Epidermal melanocyte (primary cell): ENCODE measurements at regions not wholly inside any gene's neighbourhood (a gene's known extent, or its start where the extent isn't known, plus 50 kb on each side); places are given as distances from the start of the nearest gene placed in this dataset.

Experiments used
- DNase-seq: peaks from one replicate; pipeline ENCODE4 v3.0.0; 2011; ENCODE audit warnings: low spot score; ENCODE audit not compliant: insufficient read length

DNA sequence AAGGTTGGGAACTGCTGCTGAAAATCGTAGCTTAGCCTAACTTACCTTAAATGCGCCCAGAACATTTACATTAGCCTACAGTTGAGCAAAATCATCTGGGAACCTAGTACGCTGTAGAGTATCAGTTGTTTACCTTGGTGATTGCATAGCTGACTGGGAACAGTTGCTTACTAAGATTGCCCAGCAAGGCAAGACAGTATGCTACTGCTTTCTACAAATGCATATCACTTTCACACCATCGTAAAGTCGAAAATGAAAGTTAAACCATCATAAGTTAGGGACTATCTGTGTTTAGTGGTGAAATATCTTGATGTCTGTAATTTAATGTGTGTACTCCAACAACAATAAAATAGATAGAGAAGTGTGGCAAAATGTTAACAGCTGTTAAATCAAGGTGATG is 1670.6 kb upstream of the PCDH20 start:
- no peak for DNase-seq

- DNase-seq, result no peak
Observed at GRCh38 chr13:63085851-63086250, 1670.2 kb upstream of the PCDH20 start.

- DNase-seq, result no peak
Observed at GRCh38 chr13:63081400-63082014, 1665.9 kb upstream of the PCDH20 start.

DNA sequence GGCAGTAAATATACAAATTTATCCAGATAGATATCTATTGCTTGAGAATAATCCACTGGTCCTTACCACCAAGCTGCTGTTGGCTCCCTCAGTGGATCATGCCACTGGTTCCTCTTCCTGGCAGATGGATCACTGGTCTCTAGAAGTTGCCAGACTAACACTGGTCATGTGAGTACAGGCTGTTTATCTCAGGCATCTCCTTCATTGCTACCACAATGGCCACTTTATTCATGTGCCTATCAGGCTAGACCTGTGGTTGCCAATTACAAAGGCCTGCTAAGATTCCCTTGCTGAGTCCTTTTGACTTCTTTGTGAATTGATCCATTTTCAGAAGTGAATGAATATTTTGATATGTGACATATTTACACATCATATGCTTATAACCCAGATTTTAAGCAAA is 1659.5 kb upstream of the PCDH20 start:
- no peak for DNase-seq

GRCh38 chr13:63050287-63050686 is 1634.6 kb upstream of the PCDH20 start:
- DNase-seq, result no peak

DNA sequence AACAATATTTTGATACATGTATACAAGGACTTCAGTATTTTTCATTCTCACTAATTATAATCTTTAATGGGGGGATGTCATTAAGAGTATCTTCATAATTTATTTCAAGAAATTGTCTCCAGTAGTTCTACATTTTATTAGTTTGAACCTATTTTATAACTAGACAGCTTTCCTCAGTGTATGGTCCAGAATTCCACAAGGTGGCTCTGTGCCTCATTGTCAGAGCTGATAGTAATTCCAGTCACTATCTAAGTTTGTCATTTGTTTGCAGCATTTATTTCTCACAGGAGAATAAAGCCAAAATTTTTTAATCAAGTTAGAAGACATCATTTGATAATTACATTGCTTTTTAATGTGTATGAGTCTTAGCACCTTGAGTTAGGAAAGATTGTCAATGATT is 1633.0 kb upstream of the PCDH20 start:
- DNase-seq, result no peak

GRCh38 chr13:63044589-63045313 is 1629.1 kb upstream of the PCDH20 start:
- DNase-seq, result no peak

DNA sequence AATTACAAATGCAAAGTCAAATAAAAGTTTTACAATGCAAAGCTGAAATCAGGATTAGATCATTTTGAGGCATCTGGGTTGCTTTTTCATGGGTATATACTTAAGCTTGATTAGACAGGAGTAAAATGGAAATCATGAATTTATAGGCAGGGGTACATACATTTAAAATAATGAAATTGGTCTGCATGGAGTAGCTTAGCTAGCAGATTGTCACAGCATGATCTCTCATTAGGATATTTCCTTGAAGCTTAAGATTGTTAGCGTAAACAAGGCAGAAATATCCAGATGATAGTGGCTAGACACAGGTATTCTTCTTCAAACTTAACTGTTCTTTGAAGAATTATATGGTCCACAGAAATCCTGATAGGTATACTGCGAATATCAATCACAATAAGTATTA is 1627.0 kb upstream of the PCDH20 start:
- no peak for DNase-seq

DNA sequence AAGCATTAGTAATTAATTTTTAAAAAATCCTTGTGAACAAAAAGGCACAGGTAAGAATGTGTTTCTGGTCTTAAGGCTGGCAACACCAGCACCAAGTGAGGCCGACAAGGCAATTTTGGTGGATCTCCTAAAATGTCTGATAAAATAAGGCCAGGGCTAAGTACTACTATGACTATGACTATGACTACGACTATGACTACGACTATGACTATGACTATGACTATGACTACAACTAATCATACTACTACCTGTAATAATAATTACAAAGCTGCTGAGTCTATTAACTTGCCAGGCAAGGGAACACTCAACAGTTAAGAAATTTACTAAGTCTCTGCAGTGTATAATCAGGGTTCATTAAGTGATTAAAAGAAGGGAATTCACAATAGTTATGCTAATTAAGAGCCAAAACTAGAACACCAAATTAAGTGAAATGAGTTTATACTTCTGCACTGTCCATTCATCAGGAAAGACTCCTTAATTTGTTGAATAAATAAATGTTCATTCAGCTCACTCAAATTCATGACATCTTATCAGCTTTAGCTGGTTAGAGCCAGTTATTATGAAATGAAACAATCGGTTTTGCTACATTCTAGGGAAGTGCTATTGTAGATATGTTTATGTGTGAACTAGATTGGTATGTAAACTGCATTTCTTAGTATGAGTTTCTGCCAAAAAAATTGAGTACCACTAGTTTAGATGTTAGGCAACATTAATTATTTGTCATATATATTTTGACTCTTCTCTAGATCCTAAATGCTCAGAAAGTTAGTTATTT is 1626.2 kb upstream of the PCDH20 start:
- DNase-seq, result no peak

DNA sequence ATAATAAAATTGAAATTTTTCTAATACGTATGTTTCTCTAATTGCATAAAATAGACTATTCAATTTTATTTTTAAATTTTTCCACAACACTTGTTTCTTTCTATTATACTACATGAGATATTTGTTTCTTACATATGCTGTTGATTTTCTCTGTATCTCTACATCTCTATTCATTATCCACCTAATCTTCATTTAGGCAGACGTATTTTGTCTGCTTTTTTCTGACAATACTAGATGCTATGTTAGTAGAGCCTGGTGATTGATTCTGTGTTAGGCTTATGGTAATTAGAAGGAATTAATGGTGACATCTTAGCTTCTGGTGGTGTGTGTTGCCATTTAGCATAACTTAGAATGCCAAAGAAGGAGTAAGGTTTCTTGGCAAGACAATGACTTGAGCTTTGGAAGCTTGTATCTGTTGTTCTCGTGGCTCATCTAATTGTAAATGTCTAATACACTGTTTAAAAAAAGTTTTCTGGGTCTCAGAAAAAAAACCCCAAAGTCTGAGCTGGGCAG is 1610.7 kb upstream of the PCDH20 start:
- DNase-seq, result no peak

GRCh38 chr13:63025741-63026140 is 1610.1 kb upstream of the PCDH20 start:
- DNase-seq, result no peak

GRCh38 chr13:63024458-63024857 is 1608.8 kb upstream of the PCDH20 start:
- DNase-seq, result no peak

GRCh38 chr13:63011996-63012395 is 1596.3 kb upstream of the PCDH20 start:
- no peak for DNase-seq

- no peak for DNase-seq
Observed at GRCh38 chr13:63010072-63010658, 1594.5 kb upstream of the PCDH20 start.

DNA sequence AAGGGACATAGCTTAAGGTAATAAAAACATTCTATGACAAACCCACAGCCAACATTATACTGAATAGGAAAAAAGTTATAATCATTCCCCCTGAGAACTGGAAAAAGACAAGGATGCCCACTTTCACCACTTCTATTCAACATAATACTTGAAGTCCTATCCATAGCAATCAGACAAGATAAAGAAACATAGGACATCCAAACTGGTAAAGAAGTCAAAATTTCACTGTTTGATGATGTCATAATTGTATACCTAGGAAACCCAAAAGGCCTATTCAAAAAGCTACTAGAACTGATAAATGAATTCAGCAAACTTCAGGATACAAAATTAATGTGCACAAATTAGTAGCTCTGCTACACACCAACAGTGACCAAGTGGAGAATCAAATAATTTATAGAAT is 1590.0 kb upstream of the PCDH20 start:
- DNase-seq, result no peak

- no peak for DNase-seq
Observed at GRCh38 chr13:62997696-62998095, 1582.0 kb upstream of the PCDH20 start.

DNA sequence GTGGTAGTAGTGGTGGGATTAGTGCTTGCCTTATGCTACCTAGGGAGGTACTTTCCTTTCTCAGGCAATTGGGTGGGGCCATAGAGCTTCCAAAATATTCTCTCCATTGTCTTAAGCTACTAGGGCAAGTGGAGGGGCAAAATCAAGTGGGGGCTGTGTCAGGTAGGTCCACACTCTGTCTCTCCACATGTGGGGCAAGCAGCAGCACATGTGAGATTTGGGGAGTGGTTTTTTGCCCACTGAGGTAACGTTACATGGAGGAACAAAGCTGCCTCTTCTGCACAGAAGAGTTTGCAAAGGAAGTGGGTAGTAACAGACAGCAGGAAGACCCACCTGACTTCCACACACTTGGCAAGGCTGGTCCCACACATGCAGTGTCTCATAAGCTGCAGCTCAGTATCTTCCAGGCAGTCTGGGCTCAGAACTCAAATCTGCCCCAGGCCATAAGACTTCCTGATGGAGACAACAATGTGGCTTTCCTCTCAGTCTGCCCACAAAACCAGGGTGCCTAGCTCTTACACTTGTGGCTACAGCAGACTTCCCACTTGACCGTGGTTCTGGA is 1581.5 kb upstream of the PCDH20 start:
- DNase-seq, result no peak

DNA sequence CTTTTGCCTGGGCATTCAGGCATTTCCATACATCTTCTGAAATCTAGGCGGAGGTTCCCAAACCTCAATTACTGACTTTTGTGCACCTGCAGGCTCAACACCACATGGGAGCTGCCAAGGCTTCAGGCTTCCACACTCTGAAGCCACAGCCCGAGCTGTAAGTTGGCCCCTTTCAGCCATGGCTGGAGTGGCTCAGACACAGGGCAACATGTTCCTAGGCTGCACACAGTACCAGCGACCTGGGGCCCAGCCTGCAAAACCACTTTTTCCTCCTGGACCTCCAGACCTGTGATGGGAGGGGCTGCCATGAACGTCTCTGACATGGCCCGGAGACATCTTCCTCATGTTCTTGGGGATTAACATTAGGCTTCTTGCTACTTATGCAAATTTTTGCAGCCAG is 1558.2 kb upstream of the PCDH20 start:
- no peak for DNase-seq

DNA sequence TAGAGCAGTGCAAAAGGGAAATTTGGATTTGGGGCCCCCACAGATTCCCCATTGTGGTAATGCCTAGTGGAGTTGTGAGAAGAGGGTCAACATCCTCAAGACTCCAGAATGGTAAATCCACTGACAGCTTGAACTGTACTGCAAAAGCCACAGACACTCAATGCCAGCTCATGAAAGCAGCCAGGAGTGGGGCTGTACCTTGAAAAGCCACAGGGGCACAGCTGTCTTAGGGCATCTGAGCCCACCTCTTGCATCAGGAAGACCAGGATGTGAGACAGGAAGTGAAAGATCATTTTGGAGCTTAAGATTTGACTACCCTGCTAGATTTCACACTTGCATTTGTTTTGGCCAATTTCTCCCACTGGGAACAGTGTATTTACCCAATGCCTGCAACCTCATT is 1548.9 kb upstream of the PCDH20 start:
- DNase-seq, result no peak

- no peak for DNase-seq
Observed at GRCh38 chr13:62960723-62961122, 1545.1 kb upstream of the PCDH20 start.

- no peak for DNase-seq
Observed at GRCh38 chr13:62933809-62934208, 1518.2 kb upstream of the PCDH20 start.
